ENCODE measurements at regions not wholly inside any gene's neighbourhood (a gene's known extent, or its start where the extent isn't known, plus 50 kb on each side); places are given as distances from the start of the nearest gene placed in this dataset.

GRCh38 chr7:35399840-35400239, 145.9 kb upstream of the TBX20 start:
- no peaks in the 10 kb centered on the region for H3K36me3 ChIP-seq (ENCODE audit: insufficient read depth, low read length, poor library complexity, severe bottlenecking)
- BruUV-seq (replicated peaks): no TSS peak
- ChIA-PET POLR2A (ENCODE audit: low non-redundant PET) (interaction anchor here (0.6 kb wide), 1 partner anchor 155 kb away, joined by 4 read pairs; no protein-coding TSS in a partner anchor), CTCF (no interaction called here)
- no peak for TF ChIP-seq CTCF (conservative IDR thresholded peaks at IDR 0.05; ENCODE audit: low read depth, low read length)
- TF ChIP-seq EZH2 (IDR thresholded peaks at IDR 0.05; ENCODE audit: borderline replicate concordance, low read depth, low read length, poor library complexity, severe bottlenecking): no peak
- no peaks in the 10 kb centered on the region for H3K4me1 ChIP-seq (ENCODE audit: insufficient read depth, low read length, poor library complexity, severe bottlenecking)
- intact Hi-C loops (cut with micrococcal nuclease; ENCODE audit: unreplicated experiment): no loop called here
- no peak overlapping the region for H3K27ac ChIP-seq (ENCODE audit: low read depth, low read length, poor library complexity, severe bottlenecking)
- H3K9me3 ChIP-seq (ENCODE audit: low read depth, low read length, poor library complexity, severe bottlenecking): no peaks in the 10 kb centered on the region
- no peak overlapping the region for H3K4me3 ChIP-seq (ENCODE audit: low read depth, low read length, poor library complexity, severe bottlenecking)
- peaks cover 3% of the 10 kb centered on the region for H3K27me3 ChIP-seq (replicated peaks; ENCODE audit: insufficient read depth, low read depth, low read length, poor library complexity)
- no peak for DNase-seq (ENCODE audit: low spot score)

DNA sequence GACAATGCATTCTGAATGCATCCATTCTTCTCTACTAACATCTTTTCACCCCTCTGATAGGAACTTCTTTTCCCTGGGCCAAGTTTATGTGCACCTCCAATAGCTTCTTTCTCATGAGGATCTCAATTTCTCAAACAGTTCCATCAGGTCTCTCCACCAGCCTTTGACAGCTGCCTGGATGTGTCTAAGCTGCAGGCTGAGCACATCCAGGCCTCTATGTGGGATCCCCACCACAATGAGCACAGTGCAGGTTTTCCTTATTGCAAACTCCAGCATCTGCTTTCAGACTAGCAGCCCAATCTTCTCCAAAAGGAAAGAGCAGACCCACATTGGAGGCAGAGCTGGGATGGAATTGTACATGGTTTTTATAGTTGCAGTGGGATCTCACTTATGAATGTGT, 145.3 kb upstream of the TBX20 start:
- intact Hi-C loops (cut with micrococcal nuclease; ENCODE audit: unreplicated experiment): no loop called here
- Histone ChIP-seq H3K4me1 (ENCODE audit: insufficient read depth, low read length, poor library complexity, severe bottlenecking) (no peaks in the 10 kb centered on the region), H3K27me3 (replicated peaks; ENCODE audit: insufficient read depth, low read depth, low read length, poor library complexity) (peaks cover 3% of the 10 kb centered on the region), H3K36me3 (ENCODE audit: insufficient read depth, low read length, poor library complexity, severe bottlenecking) (no peaks in the 10 kb centered on the region), H3K9me3 (ENCODE audit: low read depth, low read length, poor library complexity, severe bottlenecking) (no peaks in the 10 kb centered on the region), H3K4me3 (ENCODE audit: low read depth, low read length, poor library complexity, severe bottlenecking) (no peak overlapping the region), H3K27ac (ENCODE audit: low read depth, low read length, poor library complexity, severe bottlenecking) (no peak overlapping the region)
- POLR2A ChIA-PET (ENCODE audit: low non-redundant PET): no interaction called here
- no peak for DNase-seq (ENCODE audit: low spot score)
- no TSS peak for BruUV-seq (replicated peaks)
- CTCF ChIA-PET: no interaction called here
- TF ChIP-seq EZH2 (IDR thresholded peaks at IDR 0.05; ENCODE audit: borderline replicate concordance, low read depth, low read length, poor library complexity, severe bottlenecking): no peak
- no peak for TF ChIP-seq CTCF (conservative IDR thresholded peaks at IDR 0.05; ENCODE audit: low read depth, low read length)

GRCh38 chr7:35398518-35398917, 144.6 kb upstream of the TBX20 start:
- no peaks in the 10 kb centered on the region for H3K4me1 ChIP-seq (ENCODE audit: insufficient read depth, low read length, poor library complexity, severe bottlenecking)
- no peak overlapping the region for H3K27ac ChIP-seq (ENCODE audit: low read depth, low read length, poor library complexity, severe bottlenecking)
- ChIA-PET CTCF (no interaction called here), POLR2A (ENCODE audit: low non-redundant PET) (no interaction called here)
- no peaks in the 10 kb centered on the region for H3K36me3 ChIP-seq (ENCODE audit: insufficient read depth, low read length, poor library complexity, severe bottlenecking)
- intact Hi-C loops (cut with micrococcal nuclease; ENCODE audit: unreplicated experiment): no loop called here
- H3K9me3 ChIP-seq (ENCODE audit: low read depth, low read length, poor library complexity, severe bottlenecking): no peaks in the 10 kb centered on the region
- BruUV-seq (replicated peaks): no TSS peak
- H3K4me3 ChIP-seq (ENCODE audit: low read depth, low read length, poor library complexity, severe bottlenecking): no peak overlapping the region
- DNase-seq (ENCODE audit: low spot score): no peak
- TF ChIP-seq EZH2 (IDR thresholded peaks at IDR 0.05; ENCODE audit: borderline replicate concordance, low read depth, low read length, poor library complexity, severe bottlenecking) (no peak), CTCF (conservative IDR thresholded peaks at IDR 0.05; ENCODE audit: low read depth, low read length) (no peak)
- H3K27me3 ChIP-seq (replicated peaks; ENCODE audit: insufficient read depth, low read depth, low read length, poor library complexity): peaks cover 3% of the 10 kb centered on the region
